Keratinocyte (primary cell): ENCODE measurements at regions not wholly inside any gene's neighbourhood (a gene's known extent, or its start where the extent isn't known, plus 50 kb on each side); places are given as distances from the start of the nearest gene placed in this dataset.

Source experiments
- DNase-seq: peaks from one replicate; pipeline ENCODE4 v3.0.0-alpha.2; 2011; ENCODE audit warnings: low read depth, missing footprints, low spot score
- FAIRE-seq: peaks from 2 replicates; lab custom pipeline; 2011; peaks lifted over from hg19 to GRCh38; lab: Jason Lieb, UNC
- H2AFZ ChIP-seq: 2 replicates; pipeline ENCODE4 v1.6.0; 2012; ENCODE audit warnings: low read length, control low read depth, inconsistent platforms; ENCODE audit not compliant: control insufficient read depth
- H3K27ac ChIP-seq: 2 replicates; pipeline ENCODE4 v1.5.1; 2011; ENCODE audit warnings: low read length; ENCODE audit not compliant: control insufficient read depth, insufficient read depth
- H3K27me3 ChIP-seq: 3 replicates; pipeline ENCODE4 v1.6.0; 2011; ENCODE audit warnings: low read length; ENCODE audit not compliant: control insufficient read depth, insufficient read depth; ENCODE audit errors: extremely low read depth
- H3K36me3 ChIP-seq, 2 experiments: 2 replicates in 1 of 2; 3 replicates in 1 of 2; pipeline ENCODE4 v1.5.1; 2011; ENCODE audit warnings: low read length in 2 of 2, mild to moderate bottlenecking in 1 of 2; ENCODE audit not compliant: control insufficient read depth in 2 of 2, insufficient read depth in 2 of 2; ENCODE audit errors: extremely low read depth in 1 of 2
- H3K4me1 ChIP-seq: 3 replicates; pipeline ENCODE4 v1.5.1; 2011; ENCODE audit warnings: low read length; ENCODE audit not compliant: control insufficient read depth, insufficient read depth; ENCODE audit errors: extremely low read depth
- H3K4me2 ChIP-seq: 3 replicates; pipeline ENCODE4 v1.6.0; 2011; ENCODE audit warnings: low read depth, low read length; ENCODE audit not compliant: control insufficient read depth, insufficient read depth; ENCODE audit errors: extremely low read depth
- H3K4me3 ChIP-seq, 3 experiments: fragments of 200-600 bp in 1 of 3; sonication (generic) in 1 of 3; 2 replicates in 2 of 3; 3 replicates in 1 of 3; pipeline ENCODE4 v1.5.1; 2011 to 2016; ENCODE audit warnings: low read length in 3 of 3, mild to moderate bottlenecking in 3 of 3, control low read depth in 2 of 3, inconsistent platforms in 1 of 3, low read depth in 1 of 3, mixed read lengths in 1 of 3, mixed run types in 1 of 3, moderate library complexity in 1 of 3; ENCODE audit not compliant: control insufficient read depth in 2 of 3, insufficient read depth in 2 of 3; ENCODE audit errors: extremely low read depth in 1 of 3
- H3K79me2 ChIP-seq: 2 replicates; pipeline ENCODE4 v1.6.0; 2012; ENCODE audit warnings: low read length; ENCODE audit not compliant: control insufficient read depth, insufficient read depth
- H3K9ac ChIP-seq: 3 replicates; pipeline ENCODE4 v1.6.0; 2011; ENCODE audit warnings: low read length; ENCODE audit not compliant: control insufficient read depth, insufficient read depth; ENCODE audit errors: extremely low read depth
- H3K9me1 ChIP-seq: 3 replicates; pipeline ENCODE4 v1.6.0; 2011; ENCODE audit warnings: low read length; ENCODE audit not compliant: control insufficient read depth, insufficient read depth; ENCODE audit errors: extremely low read depth
- H3K9me3 ChIP-seq: 2 replicates; pipeline ENCODE4 v1.5.1; 2012; ENCODE audit warnings: low read depth, low read length; ENCODE audit not compliant: control insufficient read depth
- H4K20me1 ChIP-seq: 3 replicates; pipeline ENCODE4 v1.6.0; 2011; ENCODE audit warnings: low read length; ENCODE audit not compliant: control insufficient read depth, insufficient read depth; ENCODE audit errors: extremely low read depth
- EZH2 ChIP-seq: IDR thresholded peaks from one replicate; pipeline ENCODE4 v1.6.1; 2012; ENCODE audit warnings: inconsistent platforms, mild to moderate bottlenecking, low read length, moderate library complexity
- dilution Hi-C: fragments of 300-500 bp; cut with MboI; formaldehyde crosslinking; loops from one replicate; pipeline ENCODE4 v1.7.0; 2020; ENCODE audit warnings: low sequenced_read_pairs; ENCODE audit not compliant: extremely low pct_ligation_motif_present
- TF ChIP-seq, protein P1 (sequence below), 3 experiments: IDR thresholded peaks in 1 of 3; conservative IDR thresholded peaks in 1 of 3; optimal IDR thresholded peaks in 1 of 3; 2 replicates in 2 of 3; 3 replicates in 1 of 3; pipeline versions ENCODE3 to v1.5.1; 2011; ENCODE audit warnings: low read length in 3 of 3, mild to moderate bottlenecking in 3 of 3, moderate library complexity in 2 of 3, control low read depth in 1 of 3, inconsistent platforms in 1 of 3; ENCODE audit not compliant: insufficient read depth in 2 of 3; ENCODE audit errors: extremely low read depth in 1 of 3

DNA sequence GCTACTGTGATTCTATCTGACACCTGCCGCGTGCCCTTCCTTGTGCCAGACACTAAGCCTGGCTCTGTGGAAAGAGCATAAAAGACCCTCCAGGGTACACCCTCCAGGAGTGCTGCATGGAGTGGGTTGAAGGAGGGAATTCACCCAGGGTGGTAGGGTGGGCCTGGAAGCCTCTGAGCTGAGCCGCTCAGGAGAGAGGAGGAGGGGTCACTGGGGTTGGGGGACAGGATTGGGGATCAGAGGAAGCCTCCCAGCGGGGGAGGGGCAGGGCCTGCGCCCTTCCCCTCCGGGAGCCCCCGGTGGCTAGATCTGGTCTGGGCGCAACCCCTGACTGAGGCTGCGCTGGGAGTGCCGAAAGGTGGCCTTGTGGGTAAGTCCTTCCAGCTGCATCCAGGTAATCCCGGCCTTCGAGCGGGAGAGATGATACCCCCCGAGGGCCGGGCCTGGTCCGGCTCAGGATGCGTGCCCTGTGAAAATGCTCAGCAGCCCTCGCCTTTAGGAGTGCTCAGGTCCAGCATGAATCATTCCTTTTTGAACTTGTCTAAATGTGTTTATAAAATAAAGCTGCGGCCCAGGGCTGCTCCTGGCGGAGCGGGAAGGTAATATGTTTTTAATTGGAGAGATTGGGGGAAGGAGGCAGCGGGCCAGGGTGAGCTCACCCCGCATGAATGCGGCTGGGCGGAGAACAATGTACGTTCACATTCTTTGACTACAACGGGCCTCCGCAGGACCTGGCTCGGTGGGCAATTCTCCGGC lies 118.1 kb upstream of the SMIM23 start:
- Histone ChIP-seq H3K4me2 (peak overlapping the region; percentile 46), H4K20me1 (no peaks in the 10 kb centered on the region), H3K79me2 (no peaks in the 10 kb centered on the region), H3K4me1 (peaks cover 11% of the 10 kb centered on the region), H3K9ac (peak overlapping the region; percentile 31), H3K9me3 (no peaks in the 10 kb centered on the region), H3K4me3 (peak overlapping the region in 1 of 3 experiments; percentile 15), H3K9me1 (no peaks in the 10 kb centered on the region), H3K27me3 (no peaks in the 10 kb centered on the region), H3K27ac (no peak overlapping the region), H3K36me3 (no peaks in the 10 kb centered on the region), H2AFZ (peak overlapping the region; percentile 73)
- dilution Hi-C loops = no loop called here
- TF ChIP-seq, protein P1, sequence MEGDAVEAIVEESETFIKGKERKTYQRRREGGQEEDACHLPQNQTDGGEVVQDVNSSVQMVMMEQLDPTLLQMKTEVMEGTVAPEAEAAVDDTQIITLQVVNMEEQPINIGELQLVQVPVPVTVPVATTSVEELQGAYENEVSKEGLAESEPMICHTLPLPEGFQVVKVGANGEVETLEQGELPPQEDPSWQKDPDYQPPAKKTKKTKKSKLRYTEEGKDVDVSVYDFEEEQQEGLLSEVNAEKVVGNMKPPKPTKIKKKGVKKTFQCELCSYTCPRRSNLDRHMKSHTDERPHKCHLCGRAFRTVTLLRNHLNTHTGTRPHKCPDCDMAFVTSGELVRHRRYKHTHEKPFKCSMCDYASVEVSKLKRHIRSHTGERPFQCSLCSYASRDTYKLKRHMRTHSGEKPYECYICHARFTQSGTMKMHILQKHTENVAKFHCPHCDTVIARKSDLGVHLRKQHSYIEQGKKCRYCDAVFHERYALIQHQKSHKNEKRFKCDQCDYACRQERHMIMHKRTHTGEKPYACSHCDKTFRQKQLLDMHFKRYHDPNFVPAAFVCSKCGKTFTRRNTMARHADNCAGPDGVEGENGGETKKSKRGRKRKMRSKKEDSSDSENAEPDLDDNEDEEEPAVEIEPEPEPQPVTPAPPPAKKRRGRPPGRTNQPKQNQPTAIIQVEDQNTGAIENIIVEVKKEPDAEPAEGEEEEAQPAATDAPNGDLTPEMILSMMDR (optimal IDR thresholded peaks at IDR 0.05 in 1 of 3, IDR thresholded peaks at IDR 0.05 in 1 of 3, conservative IDR thresholded peaks at IDR 0.05 in 1 of 3; ENCODE audit: extremely low read depth in 1 of 3, insufficient read depth in 2 of 3, low read length in 3 of 3) = peak in 2 of 3 experiments; percentile 23 to 39
- TF ChIP-seq EZH2 = no peak
- peak; percentile 26 for DNase-seq
- peak; percentile 62 for FAIRE-seq

- FAIRE-seq (no peak), DNase-seq (no peak)
- Histone ChIP-seq H3K79me2 (no peaks in the 10 kb centered on the region), H3K9me3 (no peaks in the 10 kb centered on the region), H3K4me2 (peak overlapping the region; percentile 46), H3K9ac (peak overlapping the region; percentile 31), H3K27ac (no peak overlapping the region), H3K4me3 (no peak overlapping the region), H3K27me3 (no peaks in the 10 kb centered on the region), H3K4me1 (peaks cover 11% of the 10 kb centered on the region), H2AFZ (peak overlapping the region; percentile 73), H3K36me3 (no peaks in the 10 kb centered on the region), H3K9me1 (no peaks in the 10 kb centered on the region), H4K20me1 (no peaks in the 10 kb centered on the region)
- dilution Hi-C loops = no loop called here
- TF ChIP-seq EZH2 = no peak
- TF ChIP-seq, protein P1 (optimal IDR thresholded peaks at IDR 0.05 in 1 of 3, IDR thresholded peaks at IDR 0.05 in 1 of 3, conservative IDR thresholded peaks at IDR 0.05 in 1 of 3; ENCODE audit: extremely low read depth in 1 of 3, insufficient read depth in 2 of 3, low read length in 3 of 3) = no peak
Measured at GRCh38 chr5:171668097-171668412, 117.6 kb upstream of the SMIM23 start.
